Endothelial cell (in vitro differentiated cells): ENCODE measurements at regions not wholly inside any gene's neighbourhood (a gene's known extent, or its start where the extent isn't known, plus 50 kb on each side); places are given as distances from the start of the nearest gene placed in this dataset.

Experiments
- DNase-seq: peaks from one replicate; pipeline ENCODE4 v3.0.0; 2021; ENCODE audit warnings: low spot score
- H3K27ac Mint-ChIP-seq: one replicate; pipeline ENCODE4 v1.8.0; 2021; ENCODE audit warnings: mixed read lengths, inconsistent platforms; ENCODE audit not compliant: unreplicated experiment
- H3K27me3 Mint-ChIP-seq: one replicate; pipeline ENCODE4 v1.8.0; 2021; ENCODE audit warnings: mild to moderate bottlenecking, moderate library complexity, mixed read lengths, inconsistent platforms; ENCODE audit not compliant: unreplicated experiment
- H3K36me3 Mint-ChIP-seq: one replicate; pipeline ENCODE4 v1.8.0; 2021; ENCODE audit warnings: mild to moderate bottlenecking, low read depth, mixed read lengths, inconsistent platforms; ENCODE audit not compliant: unreplicated experiment
- H3K4me1 Mint-ChIP-seq: one replicate; pipeline ENCODE4 v1.8.0; 2021; ENCODE audit warnings: mild to moderate bottlenecking, mixed read lengths, inconsistent platforms; ENCODE audit not compliant: unreplicated experiment
- H3K4me3 Mint-ChIP-seq: one replicate; pipeline ENCODE4 v1.8.0; 2021; ENCODE audit warnings: mild to moderate bottlenecking, mixed read lengths, inconsistent platforms; ENCODE audit not compliant: unreplicated experiment
- H3K9me3 Mint-ChIP-seq: one replicate; pipeline ENCODE4 v1.8.0; 2021; ENCODE audit warnings: mixed read lengths, inconsistent platforms; ENCODE audit not compliant: unreplicated experiment
- TF ChIP-seq, protein P1 (sequence below): fragments of 200-600 bp; sonication (generic); IDR thresholded peaks from one replicate; pipeline ENCODE4 v1.5.0; 2021; ENCODE audit warnings: antibody characterized with exemption; ENCODE audit not compliant: unreplicated experiment

GRCh38 chr15:58381697-58382096 lies 50.1 kb upstream of the LIPC start:
- H3K4me1 Mint-ChIP-seq: peaks cover 11% of the 10 kb centered on the region
- no peak for DNase-seq
- H3K36me3 Mint-ChIP-seq: peaks cover 6% of the 10 kb centered on the region
- H3K27ac Mint-ChIP-seq: no peak overlapping the region
- TF ChIP-seq, protein P1, sequence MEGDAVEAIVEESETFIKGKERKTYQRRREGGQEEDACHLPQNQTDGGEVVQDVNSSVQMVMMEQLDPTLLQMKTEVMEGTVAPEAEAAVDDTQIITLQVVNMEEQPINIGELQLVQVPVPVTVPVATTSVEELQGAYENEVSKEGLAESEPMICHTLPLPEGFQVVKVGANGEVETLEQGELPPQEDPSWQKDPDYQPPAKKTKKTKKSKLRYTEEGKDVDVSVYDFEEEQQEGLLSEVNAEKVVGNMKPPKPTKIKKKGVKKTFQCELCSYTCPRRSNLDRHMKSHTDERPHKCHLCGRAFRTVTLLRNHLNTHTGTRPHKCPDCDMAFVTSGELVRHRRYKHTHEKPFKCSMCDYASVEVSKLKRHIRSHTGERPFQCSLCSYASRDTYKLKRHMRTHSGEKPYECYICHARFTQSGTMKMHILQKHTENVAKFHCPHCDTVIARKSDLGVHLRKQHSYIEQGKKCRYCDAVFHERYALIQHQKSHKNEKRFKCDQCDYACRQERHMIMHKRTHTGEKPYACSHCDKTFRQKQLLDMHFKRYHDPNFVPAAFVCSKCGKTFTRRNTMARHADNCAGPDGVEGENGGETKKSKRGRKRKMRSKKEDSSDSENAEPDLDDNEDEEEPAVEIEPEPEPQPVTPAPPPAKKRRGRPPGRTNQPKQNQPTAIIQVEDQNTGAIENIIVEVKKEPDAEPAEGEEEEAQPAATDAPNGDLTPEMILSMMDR: no peak
- no peaks in the 10 kb centered on the region for H3K9me3 Mint-ChIP-seq
- H3K4me3 Mint-ChIP-seq: no peak overlapping the region
- H3K27me3 Mint-ChIP-seq: peaks cover 2% of the 10 kb centered on the region
